ENCODE measurements at regions not wholly inside any gene's neighbourhood (a gene's known extent, or its start where the extent isn't known, plus 50 kb on each side); places are given as distances from the start of the nearest gene placed in this dataset.
A peak's percentile ranks its signal among the peaks of the same experiment; 100 is the strongest.

DNA sequence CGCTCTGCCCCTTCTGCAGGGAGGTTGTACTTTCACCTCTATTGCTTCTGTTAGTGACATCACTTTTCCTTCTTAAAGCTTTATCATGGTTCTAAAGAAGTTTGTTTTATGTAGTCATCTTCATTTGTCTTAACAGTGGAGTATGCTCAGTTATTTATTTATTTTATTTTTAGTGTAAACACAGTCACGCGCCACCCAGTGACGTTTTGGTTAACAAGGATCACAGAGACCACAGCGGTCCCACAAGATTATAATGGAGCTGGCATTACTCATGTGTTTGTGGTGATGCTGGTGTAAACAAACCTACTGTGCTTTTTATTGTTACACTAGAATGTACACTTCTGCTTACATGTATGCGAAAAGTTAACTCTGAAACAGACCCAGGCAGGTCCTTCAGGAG, 89.9 kb downstream of the SOX11 start:
- Histone ChIP-seq H4K5ac (ENCODE audit: insufficient read length, low read depth, low read length) (no peak overlapping the region), H3K27ac (ENCODE audit: low read depth, low read length) (no peak overlapping the region), H3K4me2 (ENCODE audit: insufficient read depth in 1 of 2, low read depth in 2 of 2, low read length in 2 of 2) (no peak overlapping the region), H2BK120ac (replicated peaks; ENCODE audit: low read depth, low read length) (no peak overlapping the region), H3K27me3 (replicated peaks in 1 of 4; ENCODE audit: control insufficient read depth in 3 of 4, extremely low read depth in 1 of 4, insufficient read depth in 3 of 4, low read length in 3 of 4) (no peaks in the 10 kb centered on the region), H3K4ac (replicated peaks; ENCODE audit: insufficient read length, low read depth, low read length) (no peak overlapping the region), H4K20me1 (replicated peaks in 1 of 2; ENCODE audit: control insufficient read depth in 1 of 2, insufficient read depth in 2 of 2, low read length in 2 of 2) (no peaks in the 10 kb centered on the region), H2AFZ (ENCODE audit: low read length) (no peak overlapping the region), H3K4me3 (ENCODE audit: extremely low read depth in 1 of 4, insufficient read depth in 2 of 4, low read depth in 3 of 4, low read length in 4 of 4) (no peak overlapping the region), H3K18ac (ENCODE audit: extremely low read depth, low read length) (no peak overlapping the region), H2BK5ac (ENCODE audit: low read depth, low read length) (no peak overlapping the region), H3K56ac (replicated peaks; ENCODE audit: insufficient read length, low read depth, low read length) (no peak overlapping the region), H3K36me3 (ENCODE audit: control insufficient read depth in 2 of 4, insufficient read depth in 4 of 4, low read length in 3 of 4) (no peaks in the 10 kb centered on the region), H3K4me1 (replicated peaks in 1 of 4; ENCODE audit: control insufficient read depth in 3 of 4, insufficient read depth in 4 of 4, low read length in 3 of 4) (peaks cover 0 to 3% (median 0%) of the 10 kb centered on the region in 4 experiments; a peak in 1 of 7 replicates), H3K9me3 (ENCODE audit: insufficient read depth in 2 of 2, low read depth in 1 of 2, low read length in 1 of 2) (no peaks in the 10 kb centered on the region; a peak in 1 of 4 replicates), H2BK12ac (ENCODE audit: low read depth, low read length) (no peak overlapping the region), H3K14ac (ENCODE audit: insufficient read length) (no peak overlapping the region), H3K79me1 (ENCODE audit: low read depth, low read length) (no peaks in the 10 kb centered on the region), H4K91ac (replicated peaks; ENCODE audit: insufficient read length, low read length) (no peak overlapping the region), H2AK5ac (ENCODE audit: low read depth, low read length) (no peak overlapping the region), H2BK20ac (ENCODE audit: low read length) (no peak overlapping the region), H3K79me2 (ENCODE audit: control insufficient read depth in 1 of 2, insufficient read depth in 2 of 2, low read length in 2 of 2) (no peaks in the 10 kb centered on the region), H4K8ac (ENCODE audit: extremely low read depth, insufficient read depth, low read length) (peak overlapping the region; percentile 35; the same call in 1 of the 2 replicates), H3K23ac (ENCODE audit: insufficient read length) (no peak overlapping the region), H2BK15ac (ENCODE audit: low read length) (no peak overlapping the region), H3K23me2 (ENCODE audit: low read depth, low read length) (peaks cover 1% of the 10 kb centered on the region; the same call in 1 of the 2 replicates), H3K9ac (replicated peaks in 1 of 4; ENCODE audit: extremely low read depth in 1 of 4, low read depth in 3 of 4, low read length in 3 of 4) (no peak overlapping the region)
- 95% methylated on average over 6 of the region's 6 CpGs; no CpG with 5 or more reads in 1 of the 2 experiments for whole genome bisulfite sequencing, 2 experiments (ENCODE audit: extremely low coverage in 1 of 2, insufficient coverage in 1 of 2, insufficient read length in 1 of 2, insufficient replicate concordance in 2 of 2, low coverage in 1 of 2, low lambda C conversion rate in 2 of 2, missing lambda C conversion rate in 1 of 2)
- POLR2A ChIA-PET (ENCODE audit: partially characterized antibody), result no interaction called here
- CTCF ChIA-PET (ENCODE audit: partially characterized antibody), result interaction anchor here (0.8 kb wide), 2 partner anchors 14 to 21 kb away, joined by 3 to 4 read pairs; no protein-coding TSS in a partner anchor
- FAIRE-seq (no peak), DNase-seq (ENCODE audit: low read depth in 1 of 2, low spot score in 2 of 2) (no peak)
- TF ChIP-seq BACH1 (IDR thresholded peaks at IDR 0.05; ENCODE audit: low read length) (no peak), NANOG (IDR thresholded peaks at IDR 0.05; ENCODE audit: insufficient read depth, low read depth, low read length, poor library complexity, severe bottlenecking) (no peak), SP4 (IDR thresholded peaks at IDR 0.05; ENCODE audit: low read length) (no peak), SRF (IDR thresholded peaks at IDR 0.05; ENCODE audit: low read depth, low read length) (no peak), CREB1 (IDR thresholded peaks at IDR 0.05) (no peak), BCL11A (IDR thresholded peaks at IDR 0.05; ENCODE audit: low read depth in 2 of 2, low read length in 2 of 2) (no peak), CTCF (IDR thresholded peaks at IDR 0.05; ENCODE audit: control extremely low read depth in 1 of 3, insufficient read depth in 1 of 3, low read depth in 1 of 3, low read length in 3 of 3) (no peak)
- TF ChIP-seq, protein P1, sequence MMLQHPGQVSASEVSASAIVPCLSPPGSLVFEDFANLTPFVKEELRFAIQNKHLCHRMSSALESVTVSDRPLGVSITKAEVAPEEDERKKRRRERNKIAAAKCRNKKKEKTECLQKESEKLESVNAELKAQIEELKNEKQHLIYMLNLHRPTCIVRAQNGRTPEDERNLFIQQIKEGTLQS (IDR thresholded peaks at IDR 0.05; ENCODE audit: insufficient read depth, low read depth, low read length), result no peak

Data from H1 (cell line).